ENCODE measurements at regions not wholly inside any gene's neighbourhood (a gene's known extent, or its start where the extent isn't known, plus 50 kb on each side); places are given as distances from the start of the nearest gene placed in this dataset.

DNA sequence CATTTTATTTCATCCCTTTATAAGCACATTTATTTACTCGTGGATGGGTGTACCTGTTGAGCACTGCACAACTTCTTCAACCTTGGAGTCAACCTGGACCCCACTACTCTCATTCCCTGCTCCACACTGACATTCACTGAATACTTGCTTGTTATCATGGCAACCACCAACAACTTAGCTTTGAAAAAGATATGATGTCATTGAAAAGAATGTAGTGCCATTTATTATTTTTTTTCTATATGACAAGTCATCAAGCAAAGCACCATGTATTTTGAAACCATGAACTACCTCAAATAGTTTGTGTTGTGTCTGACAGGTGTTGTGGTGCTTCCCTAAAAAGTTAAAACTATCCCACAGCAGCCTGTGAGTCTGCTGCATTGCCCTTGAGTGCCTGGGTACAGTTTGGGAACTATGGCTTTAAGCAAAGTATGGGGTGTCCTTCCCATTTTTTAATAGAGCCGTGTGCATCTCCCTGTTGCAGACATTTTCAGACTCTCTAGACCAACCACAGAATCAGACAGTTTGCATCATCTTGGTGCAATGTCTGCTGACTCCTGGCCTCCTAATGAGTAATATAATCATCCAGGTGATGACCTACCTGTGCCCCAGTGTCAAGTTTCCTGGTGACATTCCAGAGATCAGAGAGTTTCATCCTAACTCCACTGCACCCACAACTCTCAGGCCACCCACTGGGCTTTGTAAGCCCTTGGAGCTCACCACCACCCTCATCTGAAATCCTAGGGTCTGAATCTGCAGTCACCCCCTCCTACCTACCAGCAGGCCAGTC, 339.7 kb upstream of the PROX1 start:
- TF ChIP-seq YY1 (IDR thresholded peaks at IDR 0.05; ENCODE audit: low read depth): no peak
- no peak for TF ChIP-seq CREB1 (IDR thresholded peaks at IDR 0.05; ENCODE audit: low read depth)
- TF ChIP-seq ZBTB7A (IDR thresholded peaks at IDR 0.05; ENCODE audit: low read depth): no peak
- TF ChIP-seq TCF12 (IDR thresholded peaks at IDR 0.05; ENCODE audit: low read depth): no peak
- TF ChIP-seq FOXM1 (IDR thresholded peaks at IDR 0.05; ENCODE audit: borderline replicate concordance, low read depth): no peak
- TF ChIP-seq CEBPB (IDR thresholded peaks at IDR 0.05): no peak
- TF ChIP-seq EP300 (IDR thresholded peaks at IDR 0.05; ENCODE audit: borderline replicate concordance): no peak
- no peak for TF ChIP-seq EGR1 (IDR thresholded peaks at IDR 0.05)
- TF ChIP-seq NFIC (IDR thresholded peaks at IDR 0.05): no peak
- TF ChIP-seq, protein P1, sequence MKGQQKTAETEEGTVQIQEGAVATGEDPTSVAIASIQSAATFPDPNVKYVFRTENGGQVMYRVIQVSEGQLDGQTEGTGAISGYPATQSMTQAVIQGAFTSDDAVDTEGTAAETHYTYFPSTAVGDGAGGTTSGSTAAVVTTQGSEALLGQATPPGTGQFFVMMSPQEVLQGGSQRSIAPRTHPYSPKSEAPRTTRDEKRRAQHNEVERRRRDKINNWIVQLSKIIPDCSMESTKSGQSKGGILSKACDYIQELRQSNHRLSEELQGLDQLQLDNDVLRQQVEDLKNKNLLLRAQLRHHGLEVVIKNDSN (IDR thresholded peaks at IDR 0.05): no peak
- no peak for TF ChIP-seq RAD21 (IDR thresholded peaks at IDR 0.05; ENCODE audit: low read depth)
- no peak for TF ChIP-seq TAF1 (IDR thresholded peaks at IDR 0.05; ENCODE audit: low read depth)
- TF ChIP-seq, protein P2, sequence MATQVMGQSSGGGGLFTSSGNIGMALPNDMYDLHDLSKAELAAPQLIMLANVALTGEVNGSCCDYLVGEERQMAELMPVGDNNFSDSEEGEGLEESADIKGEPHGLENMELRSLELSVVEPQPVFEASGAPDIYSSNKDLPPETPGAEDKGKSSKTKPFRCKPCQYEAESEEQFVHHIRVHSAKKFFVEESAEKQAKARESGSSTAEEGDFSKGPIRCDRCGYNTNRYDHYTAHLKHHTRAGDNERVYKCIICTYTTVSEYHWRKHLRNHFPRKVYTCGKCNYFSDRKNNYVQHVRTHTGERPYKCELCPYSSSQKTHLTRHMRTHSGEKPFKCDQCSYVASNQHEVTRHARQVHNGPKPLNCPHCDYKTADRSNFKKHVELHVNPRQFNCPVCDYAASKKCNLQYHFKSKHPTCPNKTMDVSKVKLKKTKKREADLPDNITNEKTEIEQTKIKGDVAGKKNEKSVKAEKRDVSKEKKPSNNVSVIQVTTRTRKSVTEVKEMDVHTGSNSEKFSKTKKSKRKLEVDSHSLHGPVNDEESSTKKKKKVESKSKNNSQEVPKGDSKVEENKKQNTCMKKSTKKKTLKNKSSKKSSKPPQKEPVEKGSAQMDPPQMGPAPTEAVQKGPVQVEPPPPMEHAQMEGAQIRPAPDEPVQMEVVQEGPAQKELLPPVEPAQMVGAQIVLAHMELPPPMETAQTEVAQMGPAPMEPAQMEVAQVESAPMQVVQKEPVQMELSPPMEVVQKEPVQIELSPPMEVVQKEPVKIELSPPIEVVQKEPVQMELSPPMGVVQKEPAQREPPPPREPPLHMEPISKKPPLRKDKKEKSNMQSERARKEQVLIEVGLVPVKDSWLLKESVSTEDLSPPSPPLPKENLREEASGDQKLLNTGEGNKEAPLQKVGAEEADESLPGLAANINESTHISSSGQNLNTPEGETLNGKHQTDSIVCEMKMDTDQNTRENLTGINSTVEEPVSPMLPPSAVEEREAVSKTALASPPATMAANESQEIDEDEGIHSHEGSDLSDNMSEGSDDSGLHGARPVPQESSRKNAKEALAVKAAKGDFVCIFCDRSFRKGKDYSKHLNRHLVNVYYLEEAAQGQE (IDR thresholded peaks at IDR 0.05; ENCODE audit: low read depth): no peak
- TF ChIP-seq TEAD4 (IDR thresholded peaks at IDR 0.05): no peak
- TF ChIP-seq, protein P3, sequence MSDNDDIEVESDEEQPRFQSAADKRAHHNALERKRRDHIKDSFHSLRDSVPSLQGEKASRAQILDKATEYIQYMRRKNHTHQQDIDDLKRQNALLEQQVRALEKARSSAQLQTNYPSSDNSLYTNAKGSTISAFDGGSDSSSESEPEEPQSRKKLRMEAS (IDR thresholded peaks at IDR 0.05): no peak

DNA sequence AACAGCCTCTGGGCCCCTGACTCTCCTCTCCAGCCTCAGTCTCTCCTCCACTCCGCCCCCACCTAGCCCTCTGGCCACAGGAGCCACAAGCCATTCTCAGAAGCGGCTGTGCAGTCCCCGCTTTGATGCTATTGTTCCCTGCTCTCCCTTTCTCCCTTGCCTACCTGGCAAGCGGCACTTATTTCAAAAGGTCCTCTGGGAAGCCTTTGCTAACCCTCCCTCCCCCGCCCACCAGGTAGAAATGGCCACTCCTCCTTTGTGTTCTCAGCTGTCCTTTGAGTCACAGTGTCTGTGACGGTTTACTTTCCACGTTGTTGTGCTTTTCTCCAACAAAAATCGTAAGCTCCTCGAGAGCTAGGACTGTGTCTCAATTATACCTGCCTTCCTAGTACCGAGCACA, 338.4 kb upstream of the PROX1 start:
- no peak for TF ChIP-seq RAD21 (IDR thresholded peaks at IDR 0.05; ENCODE audit: low read depth)
- TF ChIP-seq, protein P1 (IDR thresholded peaks at IDR 0.05): no peak
- TF ChIP-seq, protein P2 (IDR thresholded peaks at IDR 0.05; ENCODE audit: low read depth): no peak
- TF ChIP-seq CEBPB (IDR thresholded peaks at IDR 0.05): no peak
- no peak for TF ChIP-seq TCF12 (IDR thresholded peaks at IDR 0.05; ENCODE audit: low read depth)
- no peak for TF ChIP-seq TEAD4 (IDR thresholded peaks at IDR 0.05)
- TF ChIP-seq NFIC (IDR thresholded peaks at IDR 0.05): no peak
- TF ChIP-seq CREB1 (IDR thresholded peaks at IDR 0.05; ENCODE audit: low read depth): no peak
- no peak for TF ChIP-seq EGR1 (IDR thresholded peaks at IDR 0.05)
- TF ChIP-seq, protein P3 (IDR thresholded peaks at IDR 0.05): no peak
- TF ChIP-seq TAF1 (IDR thresholded peaks at IDR 0.05; ENCODE audit: low read depth): no peak

DNA sequence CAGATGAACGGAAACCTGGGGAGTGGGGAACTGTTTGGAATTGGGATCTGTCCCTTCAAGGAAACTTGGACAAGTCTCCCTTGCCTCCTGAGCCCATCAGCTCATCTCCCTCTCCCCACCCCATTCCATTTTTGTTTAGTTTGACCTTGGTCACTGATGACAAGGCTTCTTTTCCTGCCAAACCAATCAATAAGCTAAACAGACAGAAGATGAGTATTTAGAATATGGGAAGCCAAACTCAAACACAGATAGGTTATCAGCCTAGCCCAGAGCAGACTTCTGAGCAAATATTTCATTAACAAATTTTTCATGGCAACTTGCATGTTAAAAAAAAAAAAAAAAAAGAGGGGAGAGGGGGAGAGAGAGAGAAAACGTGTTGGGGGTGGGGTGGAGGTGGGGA, 337.2 kb upstream of the PROX1 start:
- no peak for TF ChIP-seq CEBPB (IDR thresholded peaks at IDR 0.05)
- no peak for TF ChIP-seq ZBTB7A (IDR thresholded peaks at IDR 0.05; ENCODE audit: low read depth)
- no peak for TF ChIP-seq YY1 (IDR thresholded peaks at IDR 0.05; ENCODE audit: low read depth)
- TF ChIP-seq, protein P1 (IDR thresholded peaks at IDR 0.05): no peak
- TF ChIP-seq RAD21 (IDR thresholded peaks at IDR 0.05; ENCODE audit: low read depth): no peak
- no peak for TF ChIP-seq FOXM1 (IDR thresholded peaks at IDR 0.05; ENCODE audit: borderline replicate concordance, low read depth)
- no peak for TF ChIP-seq NFIC (IDR thresholded peaks at IDR 0.05)
- TF ChIP-seq, protein P2 (IDR thresholded peaks at IDR 0.05; ENCODE audit: low read depth): no peak
- TF ChIP-seq CREB1 (IDR thresholded peaks at IDR 0.05; ENCODE audit: low read depth): no peak
- TF ChIP-seq TCF12 (IDR thresholded peaks at IDR 0.05; ENCODE audit: low read depth): no peak
- TF ChIP-seq EP300 (IDR thresholded peaks at IDR 0.05; ENCODE audit: borderline replicate concordance): no peak
- no peak for TF ChIP-seq TEAD4 (IDR thresholded peaks at IDR 0.05)

All from Ishikawa (cell line).